IPS DF 6.9 (cell line): ENCODE measurements at regions not wholly inside any gene's neighbourhood (a gene's known extent, or its start where the extent isn't known, plus 50 kb on each side); places are given as distances from the start of the nearest gene placed in this dataset.

ENCODE experiments used
- DNase-seq: peaks from one replicate; pipeline ENCODE4 v3.0.0-alpha.2; 2013; ENCODE audit warnings: low read depth, low spot score
- H3K27ac ChIP-seq: one replicate; pipeline ENCODE4 v1.5.1; 2013; ENCODE audit warnings: low read length, control low read depth
- H3K27me3 ChIP-seq: 2 replicates; pipeline ENCODE4 v1.6.1; 2013; ENCODE audit warnings: mild to moderate bottlenecking, low read length; ENCODE audit not compliant: control insufficient read depth, insufficient read depth
- H3K36me3 ChIP-seq: 2 replicates; pipeline ENCODE4 v1.6.1; 2013; ENCODE audit warnings: low read length; ENCODE audit not compliant: control insufficient read depth, insufficient read depth
- H3K4me1 ChIP-seq: 2 replicates; pipeline ENCODE4 v1.6.1; 2013; ENCODE audit warnings: low read length; ENCODE audit not compliant: control insufficient read depth, insufficient read depth
- H3K4me3 ChIP-seq: 2 replicates; pipeline ENCODE4 v1.5.1; 2013; ENCODE audit warnings: mild to moderate bottlenecking, low read length
- H3K9me3 ChIP-seq: 2 replicates; pipeline ENCODE4 v1.6.1; 2013; ENCODE audit warnings: low read length, inconsistent platforms; ENCODE audit not compliant: control insufficient read depth, insufficient read depth
- WGBS: extraction: QIAGEN DNeasy Blood & Tissue Kit; methylation state at CpG from one replicate; pipeline ENCODE4 v1.1.7; 2013; ENCODE audit warnings: mixed read lengths, missing lambda C conversion rate; ENCODE audit not compliant: insufficient read length, insufficient coverage; 5-methylcytosine and 5-hydroxymethylcytosine counted together

GRCh38 chr16:56113223-56113622 is 78.1 kb upstream of the GNAO1 start:
- no CpG with 5 or more reads among the region's 2 CpGs for WGBS
- Histone ChIP-seq H3K4me3 (no peak overlapping the region), H3K4me1 (peaks cover 5% of the 10 kb centered on the region), H3K36me3 (no peaks in the 10 kb centered on the region), H3K27me3 (no peaks in the 10 kb centered on the region), H3K27ac (no peak overlapping the region), H3K9me3 (no peaks in the 10 kb centered on the region)
- DNase-seq, result no peak

DNA sequence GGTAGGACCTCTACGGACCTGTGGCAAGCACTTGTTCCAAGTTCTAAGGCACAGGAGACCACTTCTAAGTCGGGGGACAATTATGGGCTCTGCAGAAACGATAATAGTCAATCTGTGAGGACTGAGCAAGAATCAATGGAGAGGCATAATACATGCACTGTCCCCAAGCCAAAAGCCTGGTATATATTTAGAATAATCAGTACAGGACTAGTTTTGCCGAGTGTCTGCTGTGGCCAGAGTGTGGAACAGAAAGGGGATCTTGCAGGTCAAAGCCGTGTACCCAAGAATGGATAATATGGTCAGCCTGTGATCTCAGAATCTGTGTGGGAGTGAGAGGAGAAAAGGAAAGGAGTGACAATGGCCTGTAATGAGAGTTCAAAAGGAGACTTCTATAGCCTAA is 80.2 kb upstream of the GNAO1 start:
- H3K4me3 ChIP-seq, result no peak overlapping the region
- no CpG with 5 or more reads among the region's 5 CpGs for WGBS
- DNase-seq, result no peak

GRCh38 chr16:56109994-56110393 is 81.3 kb upstream of the GNAO1 start:
- H3K9me3 ChIP-seq, result no peaks in the 10 kb centered on the region
- no peaks in the 10 kb centered on the region for H3K36me3 ChIP-seq
- no CpG with 5 or more reads among the region's 4 CpGs for WGBS
- no peaks in the 10 kb centered on the region for H3K27me3 ChIP-seq
- no peak for DNase-seq
- H3K4me3 ChIP-seq, result no peak overlapping the region
- H3K4me1 ChIP-seq, result peaks cover 4% of the 10 kb centered on the region
- no peak overlapping the region for H3K27ac ChIP-seq

More for the DNA sequence above, 80.2 kb upstream of the GNAO1 start:
- H3K27me3 ChIP-seq, result no peaks in the 10 kb centered on the region
- no peaks in the 10 kb centered on the region for H3K9me3 ChIP-seq
- H3K36me3 ChIP-seq, result no peaks in the 10 kb centered on the region
- peaks cover 5% of the 10 kb centered on the region for H3K4me1 ChIP-seq
- no peak overlapping the region for H3K27ac ChIP-seq

- no peak for DNase-seq
- Histone ChIP-seq H3K27me3 (no peaks in the 10 kb centered on the region), H3K9me3 (no peaks in the 10 kb centered on the region), H3K4me3 (no peak overlapping the region), H3K36me3 (no peaks in the 10 kb centered on the region), H3K27ac (no peak overlapping the region), H3K4me1 (peaks cover 4% of the 10 kb centered on the region)
- no CpG with 5 or more reads among the region's 1 CpG for WGBS
Measured at GRCh38 chr16:56109205-56109604, 82.1 kb upstream of the GNAO1 start.

DNA sequence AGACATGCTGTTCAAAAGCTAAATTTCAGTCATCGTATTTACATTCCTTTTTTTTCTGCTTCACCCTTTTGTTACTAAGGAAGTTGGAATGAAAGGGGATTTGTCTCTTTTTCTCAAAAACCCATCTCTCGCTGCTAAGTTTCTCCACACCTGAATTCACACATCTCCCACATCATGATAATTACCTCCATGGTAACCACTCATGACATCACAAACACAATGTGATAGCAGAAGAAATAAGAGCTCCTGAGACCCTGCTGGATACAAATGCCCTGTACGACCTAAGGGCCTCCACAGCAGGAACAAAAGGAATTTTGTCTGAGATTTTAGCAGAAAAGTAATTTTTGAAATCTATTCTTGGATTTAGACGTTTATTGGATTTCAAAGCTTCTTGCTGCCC is 82.6 kb upstream of the GNAO1 start:
- no peak overlapping the region for H3K4me3 ChIP-seq
- WGBS, result no CpG with 5 or more reads among the region's 4 CpGs

DNA sequence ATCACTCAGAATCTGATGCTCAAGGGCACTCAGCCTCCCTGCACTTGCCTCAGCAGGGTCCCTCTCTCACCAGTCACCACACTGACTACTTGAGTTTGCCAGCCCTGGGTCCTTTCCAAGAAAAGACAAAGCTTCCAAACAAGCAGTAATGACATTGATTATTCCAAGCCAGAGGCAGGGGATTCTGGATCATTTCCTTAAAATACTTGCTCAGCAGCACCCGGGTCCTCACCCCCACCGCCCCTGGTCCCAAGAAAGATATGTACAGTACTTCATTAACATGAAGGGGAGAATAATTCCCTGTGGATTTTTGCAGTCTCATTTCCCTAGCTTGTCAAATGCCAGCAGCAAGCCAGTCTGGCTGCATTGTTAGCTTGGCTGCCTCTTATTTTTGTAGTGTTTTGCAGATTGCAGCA is 83.2 kb upstream of the GNAO1 start:
- Histone ChIP-seq H3K27ac (no peak overlapping the region), H3K27me3 (no peaks in the 10 kb centered on the region), H3K4me1 (no peaks in the 10 kb centered on the region), H3K4me3 (no peak overlapping the region), H3K36me3 (no peaks in the 10 kb centered on the region), H3K9me3 (no peaks in the 10 kb centered on the region)
- WGBS, result no CpG with 5 or more reads among the region's 2 CpGs
- DNase-seq, result no peak

More for the DNA sequence above, 82.6 kb upstream of the GNAO1 start:
- no peaks in the 10 kb centered on the region for H3K9me3 ChIP-seq
- H3K4me1 ChIP-seq, result peaks cover 4% of the 10 kb centered on the region
- no peak for DNase-seq
- H3K36me3 ChIP-seq, result no peaks in the 10 kb centered on the region
- no peaks in the 10 kb centered on the region for H3K27me3 ChIP-seq
- H3K27ac ChIP-seq, result no peak overlapping the region

- H3K36me3 ChIP-seq, result no peaks in the 10 kb centered on the region
- H3K27ac ChIP-seq, result no peak overlapping the region
- H3K27me3 ChIP-seq, result no peaks in the 10 kb centered on the region
- H3K4me1 ChIP-seq, result no peaks in the 10 kb centered on the region
- DNase-seq, result no peak
- H3K4me3 ChIP-seq, result no peak overlapping the region
- no peaks in the 10 kb centered on the region for H3K9me3 ChIP-seq
- WGBS, result no CpG with 5 or more reads among the region's 6 CpGs
Measured at GRCh38 chr16:56106527-56106926, 84.8 kb upstream of the GNAO1 start.

- no peak for DNase-seq
- Histone ChIP-seq H3K4me1 (no peaks in the 10 kb centered on the region), H3K27ac (no peak overlapping the region), H3K4me3 (no peak overlapping the region), H3K9me3 (no peaks in the 10 kb centered on the region), H3K27me3 (no peaks in the 10 kb centered on the region), H3K36me3 (no peaks in the 10 kb centered on the region)
- no CpG with 5 or more reads among the region's 3 CpGs for WGBS
Measured at GRCh38 chr16:56102906-56103305, 88.4 kb upstream of the GNAO1 start.

DNA sequence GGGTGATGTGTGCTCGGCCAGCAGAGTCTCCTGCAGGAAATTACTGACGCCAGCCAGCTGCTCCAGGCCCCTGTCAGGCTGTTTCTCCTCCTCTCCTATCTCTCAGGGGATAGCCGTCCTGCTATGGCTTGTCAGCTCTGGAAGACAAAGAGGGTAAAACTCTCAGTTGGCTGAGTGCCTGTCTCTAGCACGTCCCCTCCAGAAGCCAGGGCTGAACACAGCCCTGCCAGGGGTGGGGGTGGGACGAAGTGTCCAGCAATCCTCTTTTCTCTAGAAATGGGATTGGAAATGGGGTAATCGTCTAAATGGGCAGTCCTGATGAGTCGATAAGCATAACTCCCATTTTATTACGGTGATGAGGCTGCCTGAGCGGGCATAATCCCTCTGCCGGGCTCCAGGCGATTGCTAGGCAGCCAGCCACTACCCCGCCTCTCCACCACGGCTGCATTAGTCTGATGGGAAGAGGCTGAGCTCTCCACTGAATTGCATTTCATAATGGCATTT is 89.1 kb upstream of the GNAO1 start:
- no peaks in the 10 kb centered on the region for H3K9me3 ChIP-seq
- H3K27me3 ChIP-seq, result no peaks in the 10 kb centered on the region
- no peaks in the 10 kb centered on the region for H3K4me1 ChIP-seq
- H3K4me3 ChIP-seq, result no peak overlapping the region
- WGBS, result no CpG with 5 or more reads among the region's 13 CpGs
- H3K36me3 ChIP-seq, result no peaks in the 10 kb centered on the region
- no peak overlapping the region for H3K27ac ChIP-seq
- no peak for DNase-seq

- Histone ChIP-seq H3K36me3 (no peaks in the 10 kb centered on the region), H3K27ac (no peak overlapping the region), H3K27me3 (no peaks in the 10 kb centered on the region), H3K4me1 (no peaks in the 10 kb centered on the region), H3K9me3 (no peaks in the 10 kb centered on the region), H3K4me3 (no peak overlapping the region)
- no peak for DNase-seq
- no CpG with 5 or more reads among the region's 5 CpGs for WGBS
Measured at GRCh38 chr16:56101480-56101879, 89.8 kb upstream of the GNAO1 start.

DNA sequence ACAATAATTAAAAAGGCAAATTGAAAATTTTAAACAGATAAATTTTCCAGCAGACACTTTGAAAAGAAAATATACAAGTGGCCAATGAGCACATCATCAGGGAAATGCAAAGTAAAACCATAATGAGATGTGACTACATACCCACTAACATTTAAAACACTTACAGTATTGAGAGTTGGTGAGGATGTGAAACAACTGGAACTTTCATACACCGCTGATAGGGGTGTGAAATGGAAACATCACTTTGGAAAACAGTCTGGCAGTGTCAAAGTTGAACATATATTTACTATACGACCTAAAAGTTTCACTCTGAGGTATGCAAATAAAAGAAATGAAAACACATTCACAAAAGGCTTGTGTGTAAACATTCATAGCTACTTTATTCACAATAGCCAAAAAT is 94.0 kb upstream of the GNAO1 start:
- Histone ChIP-seq H3K9me3 (no peaks in the 10 kb centered on the region), H3K4me1 (no peaks in the 10 kb centered on the region), H3K27me3 (no peaks in the 10 kb centered on the region), H3K27ac (no peak overlapping the region), H3K4me3 (no peak overlapping the region), H3K36me3 (no peaks in the 10 kb centered on the region)
- no CpG with 5 or more reads among the region's 2 CpGs for WGBS
- DNase-seq, result no peak
